K562 (cell line): ENCODE measurements at regions not wholly inside any gene's neighbourhood (a gene's known extent, or its start where the extent isn't known, plus 50 kb on each side); places are given as distances from the start of the nearest gene placed in this dataset.
A peak's percentile ranks its signal among the peaks of the same experiment; 100 is the strongest.

Experiments used
- ATF7 ChIP-seq: fragments of 450-650 bp; IDR thresholded peaks from 2 replicates; pipeline ENCODE4 v1.7.1; 2014; ENCODE audit warnings: mild to moderate bottlenecking, moderate library complexity
- HNRNPLL ChIP-seq: fragments of 200-400 bp; formaldehyde crosslinking; IDR thresholded peaks from 2 replicates; pipeline ENCODE4 v1.6.1; 2017; ENCODE audit warnings: low read length, low read depth, mild to moderate bottlenecking; ENCODE audit not compliant: poor library complexity, severe bottlenecking
- HSF4 ChIP-seq: fragments of 250-450 bp; sonication (Bioruptor Pico); IDR thresholded peaks from 2 replicates; pipeline ENCODE4 v2.1.2; 2022; ENCODE audit warnings: mild to moderate bottlenecking, moderate library complexity, borderline replicate concordance
- JUND ChIP-seq, 2 experiments: IDR thresholded peaks; 2 replicates in 1 of 2; 3 replicates in 1 of 2; pipeline ENCODE4 v1.6.1; 2011; ENCODE audit warnings: borderline replicate concordance in 2 of 2, low read depth in 2 of 2, low read length in 2 of 2, improper control_type of control experiment in 1 of 2, missing biosample characterization in 1 of 2, missing genetic modification characterization in 1 of 2, missing genetic modification reagents in 1 of 2
- MXI1 ChIP-seq: IDR thresholded peaks from 2 replicates; pipeline ENCODE4 v1.6.1; 2011; ENCODE audit warnings: low read depth, mild to moderate bottlenecking, improper control_type of control experiment, low read length
- SMC3 ChIP-seq: conservative IDR thresholded peaks from 2 replicates; pipeline ENCODE4 v1.6.1; 2011; ENCODE audit warnings: low read depth, low read length, improper control_type of control experiment; ENCODE audit not compliant: insufficient read depth
- ZFX ChIP-seq: sonication (generic); formaldehyde crosslinking; IDR thresholded peaks from 2 replicates; pipeline ENCODE4 v1.8.0; 2022; ENCODE audit warnings: mild to moderate bottlenecking, missing genetic modification reagents, moderate library complexity
- ZNF277 ChIP-seq: fragments of 250-450 bp; sonication (Bioruptor Pico); IDR thresholded peaks from 2 replicates; pipeline ENCODE4 v1.8.0; 2022; ENCODE audit warnings: inconsistent platforms, mild to moderate bottlenecking, moderate library complexity, borderline replicate concordance
- ZNF609 ChIP-seq: sonication (generic); formaldehyde crosslinking; IDR thresholded peaks from 2 replicates; pipeline ENCODE4 v1.8.1; 2023; ENCODE audit warnings: missing genetic modification reagents, mild to moderate bottlenecking, borderline replicate concordance
- TF ChIP-seq, protein P1 (sequence below): sonication (generic); formaldehyde crosslinking; IDR thresholded peaks from 2 replicates; pipeline ENCODE4 v1.8.0; 2022; ENCODE audit warnings: missing genetic modification reagents, mild to moderate bottlenecking, moderate library complexity, borderline replicate concordance
- TF ChIP-seq, protein P2 (sequence below): IDR thresholded peaks from 2 replicates; pipeline ENCODE4 v1.6.1; 2011; ENCODE audit not compliant: insufficient read length; ENCODE audit errors: extremely low read depth
- TF ChIP-seq, protein P3 (sequence below): sonication (generic); formaldehyde crosslinking; IDR thresholded peaks from 2 replicates; pipeline ENCODE4 v1.8.0; 2022; ENCODE audit warnings: mild to moderate bottlenecking, missing genetic modification reagents

- TF ChIP-seq ZNF277 (CRISPR knock-in tag) (no peak), ZNF609 (CRISPR knock-in tag) (no peak), ATF7 (peak; percentile 42; the same call in 1 of the 2 replicates), SMC3 (0 out of 2 replicates have a peak, but pooled peaks have one; percentile 38), JUND (IDR thresholded peaks at IDR 0.05; ENCODE audit: borderline replicate concordance, low read depth, low read length) (peak; percentile 89), JUND (tag; IDR thresholded peaks at IDR 0.05; ENCODE audit: borderline replicate concordance, low read depth, low read length) (peak; percentile 84; the same call in 2 of the 3 replicates), HNRNPLL (peak; percentile 99), ZFX (0 out of 2 replicates have a peak, but pooled peaks have one; percentile 14), MXI1 (no peak), HSF4 (CRISPR knock-in tag) (no peak)
- TF ChIP-seq, protein P1, sequence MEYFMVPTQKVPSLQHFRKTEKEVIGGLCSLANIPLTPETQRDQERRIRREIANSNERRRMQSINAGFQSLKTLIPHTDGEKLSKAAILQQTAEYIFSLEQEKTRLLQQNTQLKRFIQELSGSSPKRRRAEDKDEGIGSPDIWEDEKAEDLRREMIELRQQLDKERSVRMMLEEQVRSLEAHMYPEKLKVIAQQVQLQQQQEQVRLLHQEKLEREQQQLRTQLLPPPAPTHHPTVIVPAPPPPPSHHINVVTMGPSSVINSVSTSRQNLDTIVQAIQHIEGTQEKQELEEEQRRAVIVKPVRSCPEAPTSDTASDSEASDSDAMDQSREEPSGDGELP (CRISPR knock-in tag): peak; percentile 56; the same call in 1 of the 2 replicates
- TF ChIP-seq, protein P2, sequence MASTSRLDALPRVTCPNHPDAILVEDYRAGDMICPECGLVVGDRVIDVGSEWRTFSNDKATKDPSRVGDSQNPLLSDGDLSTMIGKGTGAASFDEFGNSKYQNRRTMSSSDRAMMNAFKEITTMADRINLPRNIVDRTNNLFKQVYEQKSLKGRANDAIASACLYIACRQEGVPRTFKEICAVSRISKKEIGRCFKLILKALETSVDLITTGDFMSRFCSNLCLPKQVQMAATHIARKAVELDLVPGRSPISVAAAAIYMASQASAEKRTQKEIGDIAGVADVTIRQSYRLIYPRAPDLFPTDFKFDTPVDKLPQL: no peak
- TF ChIP-seq, protein P3, sequence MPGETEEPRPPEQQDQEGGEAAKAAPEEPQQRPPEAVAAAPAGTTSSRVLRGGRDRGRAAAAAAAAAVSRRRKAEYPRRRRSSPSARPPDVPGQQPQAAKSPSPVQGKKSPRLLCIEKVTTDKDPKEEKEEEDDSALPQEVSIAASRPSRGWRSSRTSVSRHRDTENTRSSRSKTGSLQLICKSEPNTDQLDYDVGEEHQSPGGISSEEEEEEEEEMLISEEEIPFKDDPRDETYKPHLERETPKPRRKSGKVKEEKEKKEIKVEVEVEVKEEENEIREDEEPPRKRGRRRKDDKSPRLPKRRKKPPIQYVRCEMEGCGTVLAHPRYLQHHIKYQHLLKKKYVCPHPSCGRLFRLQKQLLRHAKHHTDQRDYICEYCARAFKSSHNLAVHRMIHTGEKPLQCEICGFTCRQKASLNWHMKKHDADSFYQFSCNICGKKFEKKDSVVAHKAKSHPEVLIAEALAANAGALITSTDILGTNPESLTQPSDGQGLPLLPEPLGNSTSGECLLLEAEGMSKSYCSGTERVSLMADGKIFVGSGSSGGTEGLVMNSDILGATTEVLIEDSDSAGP: no peak
Measured at GRCh38 chr22:25447686-25448434, 116.6 kb upstream of the GRK3 start (continued).
